Fibroblast of the conjunctiva (primary cell): ENCODE measurements at regions not wholly inside any gene's neighbourhood (a gene's known extent, or its start where the extent isn't known, plus 50 kb on each side); places are given as distances from the start of the nearest gene placed in this dataset.

Experiments
- DNase-seq: peaks from one replicate; pipeline ENCODE4 v3.0.0-alpha.2; 2010; ENCODE audit warnings: low read depth

GRCh38 chr6:165985806-165986299 is 181.8 kb downstream of the TBXT start:
- no peak for DNase-seq

GRCh38 chr6:165985281-165985805 is 182.3 kb downstream of the TBXT start:
- no peak for DNase-seq

GRCh38 chr6:165984729-165985275 is 182.8 kb downstream of the TBXT start:
- DNase-seq, result no peak

GRCh38 chr6:165983112-165984072 is 184.3 kb downstream of the TBXT start:
- no peak for DNase-seq

- DNase-seq, result no peak
These were observed 189.2 kb downstream of the TBXT start for GRCh38 chr6:165978476-165978875.

GRCh38 chr6:165976684-165977083 is 191.0 kb downstream of the TBXT start:
- DNase-seq, result no peak

GRCh38 chr6:165974817-165975216 is 192.8 kb downstream of the TBXT start:
- DNase-seq, result no peak

- DNase-seq, result no peak
These were observed 194.2 kb downstream of the TBXT start for GRCh38 chr6:165973473-165973872.

- no peak for DNase-seq
These were observed 195.4 kb downstream of the TBXT start for GRCh38 chr6:165972139-165972802.

GRCh38 chr6:165971202-165971601 is 196.4 kb downstream of the TBXT start:
- DNase-seq, result no peak

- DNase-seq, result no peak
These were observed 197.7 kb downstream of the TBXT start for GRCh38 chr6:165970001-165970400.

GRCh38 chr6:165969184-165969583 is 198.5 kb downstream of the TBXT start:
- no peak for DNase-seq

GRCh38 chr6:165968408-165968807 is 199.2 kb downstream of the TBXT start:
- no peak for DNase-seq

GRCh38 chr6:165967810-165968407 is 199.7 kb downstream of the TBXT start:
- no peak for DNase-seq

- DNase-seq, result no peak
These were observed 203.9 kb downstream of the TBXT start for GRCh38 chr6:165963750-165964149.

- DNase-seq, result no peak
These were observed 205.3 kb downstream of the TBXT start for GRCh38 chr6:165962366-165962765.

- no peak for DNase-seq
These were observed 206.4 kb downstream of the TBXT start for GRCh38 chr6:165961233-165961632.

GRCh38 chr6:165960695-165961094 is 207.0 kb downstream of the TBXT start:
- no peak for DNase-seq

- DNase-seq, result no peak
These were observed 208.0 kb downstream of the TBXT start for GRCh38 chr6:165959627-165960026.

- no peak for DNase-seq
These were observed 210.8 kb downstream of the TBXT start for GRCh38 chr6:165956874-165957273.

- DNase-seq, result no peak
These were observed 215.1 kb downstream of the TBXT start for GRCh38 chr6:165952514-165952913.

- no peak for DNase-seq
These were observed 217.3 kb downstream of the TBXT start for GRCh38 chr6:165950316-165950715.
